ENCODE measurements at regions not wholly inside any gene's neighbourhood (a gene's known extent, or its start where the extent isn't known, plus 50 kb on each side); places are given as distances from the start of the nearest gene placed in this dataset.

DNA sequence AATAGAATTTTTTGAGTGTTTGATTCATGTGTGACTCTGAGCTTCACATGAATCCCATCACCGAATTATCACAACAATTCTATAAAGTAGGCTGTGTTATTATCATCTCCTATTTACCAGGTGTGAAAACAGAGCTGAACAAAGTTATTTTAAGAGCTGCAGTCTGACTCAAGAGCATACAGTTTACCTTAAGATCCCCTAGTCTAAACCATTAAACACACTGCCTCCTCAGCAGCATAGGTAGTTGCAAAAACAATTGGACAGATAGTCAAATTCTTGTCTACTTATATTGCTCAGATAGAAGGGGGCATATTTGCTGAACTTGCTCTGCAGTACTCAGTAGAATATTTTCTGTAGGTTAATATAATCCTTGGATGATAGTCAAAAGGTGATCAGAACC, 219.8 kb upstream of the ATP2B1 start:
- H3K27ac Mint-ChIP-seq: no peak overlapping the region
- TF ChIP-seq, protein P1, sequence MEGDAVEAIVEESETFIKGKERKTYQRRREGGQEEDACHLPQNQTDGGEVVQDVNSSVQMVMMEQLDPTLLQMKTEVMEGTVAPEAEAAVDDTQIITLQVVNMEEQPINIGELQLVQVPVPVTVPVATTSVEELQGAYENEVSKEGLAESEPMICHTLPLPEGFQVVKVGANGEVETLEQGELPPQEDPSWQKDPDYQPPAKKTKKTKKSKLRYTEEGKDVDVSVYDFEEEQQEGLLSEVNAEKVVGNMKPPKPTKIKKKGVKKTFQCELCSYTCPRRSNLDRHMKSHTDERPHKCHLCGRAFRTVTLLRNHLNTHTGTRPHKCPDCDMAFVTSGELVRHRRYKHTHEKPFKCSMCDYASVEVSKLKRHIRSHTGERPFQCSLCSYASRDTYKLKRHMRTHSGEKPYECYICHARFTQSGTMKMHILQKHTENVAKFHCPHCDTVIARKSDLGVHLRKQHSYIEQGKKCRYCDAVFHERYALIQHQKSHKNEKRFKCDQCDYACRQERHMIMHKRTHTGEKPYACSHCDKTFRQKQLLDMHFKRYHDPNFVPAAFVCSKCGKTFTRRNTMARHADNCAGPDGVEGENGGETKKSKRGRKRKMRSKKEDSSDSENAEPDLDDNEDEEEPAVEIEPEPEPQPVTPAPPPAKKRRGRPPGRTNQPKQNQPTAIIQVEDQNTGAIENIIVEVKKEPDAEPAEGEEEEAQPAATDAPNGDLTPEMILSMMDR (IDR thresholded peaks at IDR 0.05; ENCODE audit: unreplicated experiment): no peak
- H3K36me3 Mint-ChIP-seq: no peaks in the 10 kb centered on the region
- no peak overlapping the region for H3K4me3 Mint-ChIP-seq
- H3K9me3 Mint-ChIP-seq: no peaks in the 10 kb centered on the region
- no peaks in the 10 kb centered on the region for H3K27me3 Mint-ChIP-seq (ENCODE audit: low read depth)
- DNase-seq (ENCODE audit: low spot score in 2 of 2, unreplicated experiment in 2 of 2): no peak
- H3K4me1 Mint-ChIP-seq: peaks cover 8% of the 10 kb centered on the region

DNA sequence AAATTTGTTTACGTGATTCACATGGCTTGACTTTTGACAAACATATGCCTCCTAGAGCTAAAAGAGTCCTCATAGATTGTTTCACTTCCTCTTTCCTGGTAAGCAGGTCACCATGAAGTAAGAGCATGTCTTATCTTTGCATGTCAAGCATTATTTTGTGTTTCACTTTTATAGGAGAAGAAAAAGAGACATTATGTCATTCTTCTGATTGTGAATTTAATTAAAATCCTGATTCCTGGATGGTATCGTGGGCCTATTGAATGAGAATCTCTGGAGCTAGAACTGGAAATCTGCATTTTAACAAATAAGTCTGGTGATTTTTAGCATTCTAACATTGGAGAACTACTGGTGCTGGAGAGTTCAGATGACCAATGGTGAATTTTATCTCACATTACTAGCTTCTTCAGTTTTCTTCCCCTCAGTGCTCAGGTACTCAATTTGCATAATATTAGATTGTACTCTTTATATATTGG, 218.6 kb upstream of the ATP2B1 start:
- H3K27ac Mint-ChIP-seq: no peak overlapping the region
- no peaks in the 10 kb centered on the region for H3K27me3 Mint-ChIP-seq (ENCODE audit: low read depth)
- H3K36me3 Mint-ChIP-seq: no peaks in the 10 kb centered on the region
- H3K4me1 Mint-ChIP-seq: peaks cover 2% of the 10 kb centered on the region
- TF ChIP-seq, protein P1 (IDR thresholded peaks at IDR 0.05; ENCODE audit: unreplicated experiment): no peak
- no peak for DNase-seq (ENCODE audit: low spot score in 2 of 2, unreplicated experiment in 2 of 2)
- H3K9me3 Mint-ChIP-seq: no peaks in the 10 kb centered on the region
- no peak overlapping the region for H3K4me3 Mint-ChIP-seq

DNA sequence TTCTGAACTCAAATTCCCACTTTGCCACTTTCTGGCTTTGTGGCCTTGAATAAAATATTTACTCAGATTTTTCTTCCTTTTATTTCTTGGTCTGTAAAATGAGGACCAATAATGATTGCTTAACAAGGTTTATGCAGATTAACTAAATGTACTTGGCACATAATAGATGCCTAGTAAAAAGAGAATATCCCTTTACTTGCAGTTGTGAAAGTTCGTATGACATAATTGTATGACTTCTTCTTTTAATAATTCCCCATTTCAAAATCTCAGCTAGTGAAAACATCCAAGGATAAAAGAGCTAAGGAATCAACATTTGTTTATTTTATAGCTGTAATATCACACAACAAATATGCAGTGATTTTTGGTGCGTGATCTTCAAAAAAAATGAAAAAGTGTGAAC, 215.6 kb upstream of the ATP2B1 start:
- TF ChIP-seq, protein P1 (IDR thresholded peaks at IDR 0.05; ENCODE audit: unreplicated experiment): no peak
- Mint-ChIP-seq H3K36me3 (no peaks in the 10 kb centered on the region), H3K27ac (no peak overlapping the region), H3K4me3 (no peak overlapping the region), H3K27me3 (ENCODE audit: low read depth) (no peaks in the 10 kb centered on the region), H3K4me1 (peaks cover 19% of the 10 kb centered on the region), H3K9me3 (no peaks in the 10 kb centered on the region)
- DNase-seq (ENCODE audit: low spot score in 2 of 2, unreplicated experiment in 2 of 2): no peak

DNA sequence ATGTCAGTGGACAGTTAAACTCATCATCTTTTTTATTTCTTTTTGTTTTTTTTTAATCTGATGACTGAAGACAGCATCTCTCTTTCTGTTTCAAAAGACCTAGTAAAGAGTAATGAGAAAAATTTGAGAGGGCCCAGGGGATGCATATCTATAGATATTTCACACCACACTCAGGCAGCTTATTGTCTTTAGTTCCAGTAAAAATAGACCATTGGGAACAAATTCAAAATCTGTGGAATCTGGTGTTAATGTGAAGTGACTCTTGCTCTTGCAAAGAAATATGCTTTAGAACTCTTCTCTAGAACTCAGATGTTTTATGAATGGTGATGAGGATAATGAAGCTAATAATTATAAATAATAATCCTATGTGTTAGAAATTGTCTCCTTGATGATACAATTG, 214.5 kb upstream of the ATP2B1 start:
- Mint-ChIP-seq H3K9me3 (no peaks in the 10 kb centered on the region), H3K4me1 (peaks cover 28% of the 10 kb centered on the region), H3K27ac (no peak overlapping the region), H3K36me3 (no peaks in the 10 kb centered on the region), H3K4me3 (no peak overlapping the region), H3K27me3 (ENCODE audit: low read depth) (no peaks in the 10 kb centered on the region)
- TF ChIP-seq, protein P1 (IDR thresholded peaks at IDR 0.05; ENCODE audit: unreplicated experiment): no peak
- DNase-seq (ENCODE audit: low spot score in 2 of 2, unreplicated experiment in 2 of 2): no peak

DNA sequence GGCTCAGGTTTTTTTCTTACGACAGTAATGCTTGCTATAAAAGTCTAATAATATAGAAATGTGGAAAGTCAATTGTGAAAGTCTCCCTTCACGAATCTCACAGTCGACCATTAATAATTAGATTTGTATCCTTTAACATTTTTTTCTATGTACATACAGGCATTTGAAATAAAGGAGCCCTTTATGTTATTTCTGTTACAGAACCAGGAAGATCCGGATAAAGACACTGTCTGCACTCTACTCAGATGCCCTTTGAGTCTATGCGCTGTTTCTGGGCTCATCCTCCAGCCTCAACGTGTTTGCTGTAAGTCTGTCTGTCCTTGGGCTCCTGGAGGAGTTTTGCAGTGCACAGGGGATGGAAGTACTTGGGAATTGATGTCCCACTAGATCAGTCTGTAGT, 212.2 kb upstream of the ATP2B1 start:
- H3K4me3 Mint-ChIP-seq: no peak overlapping the region
- no peaks in the 10 kb centered on the region for H3K9me3 Mint-ChIP-seq
- H3K27ac Mint-ChIP-seq: no peak overlapping the region
- no peak for DNase-seq (ENCODE audit: low spot score in 2 of 2, unreplicated experiment in 2 of 2)
- TF ChIP-seq, protein P1 (IDR thresholded peaks at IDR 0.05; ENCODE audit: unreplicated experiment): no peak
- H3K36me3 Mint-ChIP-seq: no peaks in the 10 kb centered on the region
- no peaks in the 10 kb centered on the region for H3K27me3 Mint-ChIP-seq (ENCODE audit: low read depth)
- peaks cover 31% of the 10 kb centered on the region for H3K4me1 Mint-ChIP-seq

All from mesothelial cell of epicardium (in vitro differentiated cells).